HG03139 (cell line): ENCODE measurements at regions not wholly inside any gene's neighbourhood (a gene's known extent, or its start where the extent isn't known, plus 50 kb on each side); places are given as distances from the start of the nearest gene placed in this dataset.

Experiments used
- ATAC-seq: cut with Tn5 transposase; IDR thresholded peaks from one replicate; pipeline ENCODE4 v1.9.1; 2021; ENCODE audit not compliant: unreplicated experiment

GRCh38 chr4:169811476-169811875, 53.7 kb upstream of the HPF1 start:
- ATAC-seq = no peak

DNA sequence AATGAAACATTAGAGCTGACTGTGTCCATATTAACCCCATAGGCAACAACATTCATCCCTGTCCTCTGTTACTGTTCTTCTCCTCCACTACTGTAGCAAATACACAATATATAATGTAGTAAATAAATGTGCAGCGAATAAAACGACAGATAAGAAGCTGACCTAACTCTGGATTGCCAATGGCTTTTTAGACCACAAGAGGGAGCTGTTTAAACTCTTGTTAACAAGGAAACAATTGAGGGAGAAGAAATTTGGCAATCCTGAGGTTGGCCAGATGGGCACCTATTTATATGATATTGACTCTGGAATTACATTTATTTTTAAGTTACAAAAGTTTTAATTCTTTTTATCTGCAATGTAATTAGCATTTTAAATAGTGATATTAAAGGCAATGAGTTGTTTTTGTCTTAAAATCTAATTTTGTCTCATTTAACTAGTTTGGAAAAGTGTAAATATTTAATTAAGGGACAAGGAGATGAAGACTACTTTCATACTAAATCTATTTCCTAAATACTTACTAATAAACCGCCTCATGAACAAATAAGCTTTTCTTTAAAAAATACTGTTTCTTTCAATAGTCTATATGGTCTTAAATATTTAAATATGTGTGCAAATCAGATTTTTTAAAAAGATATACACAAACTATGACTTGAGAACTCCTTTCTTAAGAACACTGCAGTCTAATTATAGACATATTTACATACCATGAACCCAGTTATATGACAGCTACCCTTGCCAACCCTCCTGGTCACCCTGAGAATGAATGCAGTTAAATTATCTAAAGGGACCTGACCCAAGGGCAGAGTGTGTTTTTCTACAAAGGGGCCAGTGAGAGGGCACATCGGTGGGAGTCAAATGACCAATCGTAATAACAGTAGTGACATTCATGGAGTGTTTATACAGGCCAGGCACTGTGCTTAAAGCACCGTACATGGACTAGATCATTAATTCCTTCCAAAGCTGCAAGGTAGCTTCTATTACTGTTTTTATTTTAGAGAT, 52.9 kb upstream of the HPF1 start:
- no peak for ATAC-seq

DNA sequence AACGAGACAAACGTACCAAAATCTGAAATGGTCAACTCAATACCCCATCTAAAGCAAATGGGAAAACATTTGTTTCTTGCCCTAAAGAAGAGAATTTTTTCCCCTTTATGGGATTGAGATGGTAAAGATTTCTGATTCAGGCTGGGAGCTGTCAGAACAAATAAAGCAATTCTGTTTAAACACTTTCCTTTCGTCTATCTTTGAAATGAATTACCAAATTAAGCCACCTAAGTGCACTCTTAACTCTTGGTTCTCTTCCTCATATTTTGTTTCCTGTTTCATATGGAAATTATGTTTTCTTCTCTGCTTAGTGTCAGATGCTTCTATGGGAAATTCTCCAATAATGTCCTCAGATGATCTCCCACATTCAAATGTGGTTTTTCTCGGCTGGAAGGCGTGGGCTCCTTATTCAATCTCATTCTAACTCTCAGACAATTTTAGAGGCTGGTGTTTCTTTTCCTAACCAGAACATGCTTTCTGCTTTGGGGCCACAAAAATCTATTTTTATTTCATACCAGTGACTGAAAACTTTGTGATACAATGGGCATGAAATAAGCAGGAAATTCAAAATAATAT, 50.3 kb upstream of the HPF1 start:
- no peak for ATAC-seq
